Chondrocyte (in vitro differentiated cells): ENCODE measurements at regions not wholly inside any gene's neighbourhood (a gene's known extent, or its start where the extent isn't known, plus 50 kb on each side); places are given as distances from the start of the nearest gene placed in this dataset.

Source experiments
- DNase-seq: peaks from one replicate; pipeline ENCODE4 v3.0.0; 2021; ENCODE audit warnings: mixed read lengths, low spot score
- H3K27ac Mint-ChIP-seq: one replicate; pipeline ENCODE4 v1.8.0; 2021; ENCODE audit warnings: mild to moderate bottlenecking, moderate library complexity, mixed read lengths; ENCODE audit not compliant: unreplicated experiment
- H3K27me3 Mint-ChIP-seq: 2 replicates; pipeline ENCODE4 v1.8.0; 2021; ENCODE audit warnings: low read depth, mixed read lengths
- H3K36me3 Mint-ChIP-seq: 2 replicates; pipeline ENCODE4 v1.8.0; 2021; ENCODE audit warnings: low read depth, mixed read lengths
- H3K4me1 Mint-ChIP-seq: 2 replicates; pipeline ENCODE4 v1.8.0; 2021; ENCODE audit warnings: low read depth, mild to moderate bottlenecking, mixed read lengths
- H3K4me3 Mint-ChIP-seq: one replicate; pipeline ENCODE4 v1.8.0; 2021; ENCODE audit warnings: mild to moderate bottlenecking, moderate library complexity, mixed read lengths; ENCODE audit not compliant: unreplicated experiment
- H3K9me3 Mint-ChIP-seq: 2 replicates; pipeline ENCODE4 v1.8.0; 2021; ENCODE audit warnings: low read depth, mixed read lengths
- TF ChIP-seq, protein P1 (sequence below): fragments of 200-600 bp; sonication (generic); IDR thresholded peaks from 2 replicates; pipeline ENCODE4 v1.5.0; 2021; ENCODE audit warnings: antibody characterized with exemption, mild to moderate bottlenecking, moderate library complexity

DNA sequence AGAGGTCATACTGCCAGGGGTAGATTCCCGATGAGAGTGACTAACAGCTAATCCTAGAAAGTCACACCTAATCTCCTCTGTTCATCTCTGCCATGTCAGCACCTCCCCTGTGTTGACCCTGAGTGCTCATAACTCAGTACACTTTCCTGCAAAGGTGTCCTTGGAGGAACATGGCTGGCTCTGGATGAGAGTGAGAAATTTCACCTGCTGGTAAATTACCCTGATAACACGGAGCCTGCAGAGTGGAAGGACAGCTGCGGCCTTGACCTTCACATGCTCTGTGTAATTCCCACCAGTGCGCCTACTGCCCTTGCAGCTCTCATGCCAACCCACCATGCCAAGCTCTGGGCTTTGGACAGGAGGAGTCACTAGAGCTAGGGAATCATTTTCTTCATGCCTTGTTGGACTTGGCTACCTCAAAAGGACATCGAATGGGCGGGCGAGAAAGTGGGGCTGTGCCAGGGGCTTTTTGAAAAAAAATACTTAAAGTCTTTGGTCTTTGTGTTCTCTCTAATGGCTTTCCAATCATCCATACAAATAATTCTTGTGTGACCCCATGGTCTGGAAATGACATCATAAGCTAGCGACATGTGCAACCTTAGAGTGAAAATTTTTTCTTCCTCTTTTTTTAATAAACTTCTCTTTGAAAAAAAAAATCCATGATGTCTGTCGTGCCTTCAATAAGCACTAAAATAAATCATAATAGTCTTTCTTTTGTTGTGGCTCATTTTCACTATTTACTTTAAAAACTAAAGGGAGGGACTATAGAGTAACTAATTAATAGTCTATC, 319.9 kb downstream of the MYCN start:
- H3K9me3 Mint-ChIP-seq: no peaks in the 10 kb centered on the region
- no peaks in the 10 kb centered on the region for H3K36me3 Mint-ChIP-seq
- H3K27me3 Mint-ChIP-seq: no peaks in the 10 kb centered on the region
- H3K27ac Mint-ChIP-seq: no peak overlapping the region
- DNase-seq: no peak
- no peak overlapping the region for H3K4me3 Mint-ChIP-seq
- H3K4me1 Mint-ChIP-seq: no peaks in the 10 kb centered on the region
- TF ChIP-seq, protein P1, sequence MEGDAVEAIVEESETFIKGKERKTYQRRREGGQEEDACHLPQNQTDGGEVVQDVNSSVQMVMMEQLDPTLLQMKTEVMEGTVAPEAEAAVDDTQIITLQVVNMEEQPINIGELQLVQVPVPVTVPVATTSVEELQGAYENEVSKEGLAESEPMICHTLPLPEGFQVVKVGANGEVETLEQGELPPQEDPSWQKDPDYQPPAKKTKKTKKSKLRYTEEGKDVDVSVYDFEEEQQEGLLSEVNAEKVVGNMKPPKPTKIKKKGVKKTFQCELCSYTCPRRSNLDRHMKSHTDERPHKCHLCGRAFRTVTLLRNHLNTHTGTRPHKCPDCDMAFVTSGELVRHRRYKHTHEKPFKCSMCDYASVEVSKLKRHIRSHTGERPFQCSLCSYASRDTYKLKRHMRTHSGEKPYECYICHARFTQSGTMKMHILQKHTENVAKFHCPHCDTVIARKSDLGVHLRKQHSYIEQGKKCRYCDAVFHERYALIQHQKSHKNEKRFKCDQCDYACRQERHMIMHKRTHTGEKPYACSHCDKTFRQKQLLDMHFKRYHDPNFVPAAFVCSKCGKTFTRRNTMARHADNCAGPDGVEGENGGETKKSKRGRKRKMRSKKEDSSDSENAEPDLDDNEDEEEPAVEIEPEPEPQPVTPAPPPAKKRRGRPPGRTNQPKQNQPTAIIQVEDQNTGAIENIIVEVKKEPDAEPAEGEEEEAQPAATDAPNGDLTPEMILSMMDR: no peak

GRCh38 chr2:16259010-16259409, 318.7 kb downstream of the MYCN start:
- TF ChIP-seq, protein P1: no peak
- H3K36me3 Mint-ChIP-seq: no peaks in the 10 kb centered on the region
- no peak overlapping the region for H3K4me3 Mint-ChIP-seq
- no peaks in the 10 kb centered on the region for H3K27me3 Mint-ChIP-seq
- H3K4me1 Mint-ChIP-seq: no peaks in the 10 kb centered on the region
- DNase-seq: no peak
- H3K27ac Mint-ChIP-seq: no peak overlapping the region
- H3K9me3 Mint-ChIP-seq: peaks cover 3% of the 10 kb centered on the region

DNA sequence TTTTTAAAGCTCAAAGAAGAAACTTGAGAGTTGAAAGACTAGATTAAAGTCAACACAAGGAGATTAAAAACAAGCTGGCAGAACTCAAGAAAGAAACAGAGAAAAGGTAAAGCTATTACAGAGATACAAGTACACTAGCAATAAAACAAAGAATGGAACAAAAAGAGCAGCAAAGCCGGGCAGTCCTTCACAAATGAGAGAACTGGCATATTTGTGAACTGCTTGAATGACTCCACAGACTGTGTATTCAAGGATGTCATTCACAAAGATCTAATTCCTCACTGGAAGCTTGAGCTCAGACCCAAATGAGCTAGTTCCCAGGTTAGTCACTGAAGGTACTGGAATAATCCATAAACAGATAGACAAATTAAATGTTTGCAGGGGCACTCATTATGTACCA, 318.0 kb downstream of the MYCN start:
- DNase-seq: no peak
- peaks cover 3% of the 10 kb centered on the region for H3K9me3 Mint-ChIP-seq
- peaks cover 2% of the 10 kb centered on the region for H3K27me3 Mint-ChIP-seq
- H3K36me3 Mint-ChIP-seq: no peaks in the 10 kb centered on the region
- no peak overlapping the region for H3K4me3 Mint-ChIP-seq
- TF ChIP-seq, protein P1: no peak
- no peak overlapping the region for H3K27ac Mint-ChIP-seq
- H3K4me1 Mint-ChIP-seq: no peaks in the 10 kb centered on the region

- Mint-ChIP-seq H3K4me1 (no peaks in the 10 kb centered on the region), H3K4me3 (no peak overlapping the region), H3K27me3 (peaks cover 2% of the 10 kb centered on the region), H3K9me3 (peaks cover 3% of the 10 kb centered on the region), H3K27ac (no peak overlapping the region), H3K36me3 (no peaks in the 10 kb centered on the region)
- TF ChIP-seq, protein P1: no peak
- DNase-seq: no peak
Observed at GRCh38 chr2:16257322-16258028, 317.1 kb downstream of the MYCN start.

DNA sequence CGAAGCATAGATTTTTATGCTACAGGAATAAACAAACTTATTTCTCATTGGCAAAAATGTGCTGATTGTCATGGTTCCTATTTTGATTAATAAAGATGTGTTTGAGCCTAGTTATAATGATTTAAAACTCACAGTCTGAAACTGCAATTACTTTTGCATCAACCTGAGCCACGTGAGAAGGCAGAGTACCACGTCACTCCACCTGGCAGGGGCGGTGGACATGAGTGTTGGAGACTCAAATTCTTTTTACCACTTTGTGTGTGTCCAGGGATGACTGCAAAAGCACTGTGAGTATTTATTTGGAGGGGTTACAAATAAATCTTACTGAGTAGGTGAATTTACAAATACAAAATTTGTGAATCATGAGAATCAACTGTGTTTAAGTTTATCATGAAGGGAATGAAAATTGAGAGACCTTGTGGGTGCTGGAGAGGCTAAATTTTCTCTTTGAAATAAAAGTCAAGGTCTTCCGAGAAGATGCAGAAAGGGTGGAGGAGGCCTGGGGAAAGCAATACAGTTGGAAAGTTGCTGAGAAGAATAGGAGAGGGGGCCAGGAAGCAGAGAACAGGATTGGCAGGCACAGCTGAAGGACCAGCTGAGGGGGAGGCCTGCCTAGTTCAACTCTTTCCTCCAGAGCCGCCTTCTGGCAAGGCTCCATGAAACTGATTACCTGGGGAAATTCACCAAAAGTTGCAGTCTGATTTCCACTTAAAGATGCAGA, 316.4 kb downstream of the MYCN start:
- DNase-seq: no peak
- TF ChIP-seq, protein P1: no peak

More for the DNA sequence above, 316.4 kb downstream of the MYCN start:
- Mint-ChIP-seq H3K4me1 (no peaks in the 10 kb centered on the region), H3K9me3 (peaks cover 3% of the 10 kb centered on the region), H3K4me3 (no peak overlapping the region), H3K27me3 (peaks cover 2% of the 10 kb centered on the region), H3K36me3 (no peaks in the 10 kb centered on the region), H3K27ac (no peak overlapping the region)
